ENCODE measurements at regions not wholly inside any gene's neighbourhood (a gene's known extent, or its start where the extent isn't known, plus 50 kb on each side); places are given as distances from the start of the nearest gene placed in this dataset.

GRCh38 chr10:21084700-21085099, 187.6 kb upstream of the NEBL start:
- Histone ChIP-seq H3K27me3 (ENCODE audit: insufficient read depth, low read length) (no peaks in the 10 kb centered on the region), H3K4me2 (ENCODE audit: insufficient read depth, low read length) (no peak overlapping the region), H3K36me3 (ENCODE audit: insufficient read depth, low read length) (no peaks in the 10 kb centered on the region), H3K4me1 (ENCODE audit: insufficient read depth, low read length) (no peaks in the 10 kb centered on the region), H3K4me3 (ENCODE audit: insufficient read depth, low read length) (no peak overlapping the region), H2AFZ (ENCODE audit: low read length) (no peak overlapping the region), H4K20me1 (ENCODE audit: insufficient read depth, low read length) (no peaks in the 10 kb centered on the region), H3K27ac (ENCODE audit: low read depth, low read length) (no peak overlapping the region), H3K79me2 (ENCODE audit: insufficient read depth, low read length) (no peaks in the 10 kb centered on the region), H3K9me3 (ENCODE audit: low read depth, low read length) (no peaks in the 10 kb centered on the region)
- DNase-seq (ENCODE audit: insufficient read length, low spot score, missing footprints) = no peak
- TF ChIP-seq, protein P1, sequence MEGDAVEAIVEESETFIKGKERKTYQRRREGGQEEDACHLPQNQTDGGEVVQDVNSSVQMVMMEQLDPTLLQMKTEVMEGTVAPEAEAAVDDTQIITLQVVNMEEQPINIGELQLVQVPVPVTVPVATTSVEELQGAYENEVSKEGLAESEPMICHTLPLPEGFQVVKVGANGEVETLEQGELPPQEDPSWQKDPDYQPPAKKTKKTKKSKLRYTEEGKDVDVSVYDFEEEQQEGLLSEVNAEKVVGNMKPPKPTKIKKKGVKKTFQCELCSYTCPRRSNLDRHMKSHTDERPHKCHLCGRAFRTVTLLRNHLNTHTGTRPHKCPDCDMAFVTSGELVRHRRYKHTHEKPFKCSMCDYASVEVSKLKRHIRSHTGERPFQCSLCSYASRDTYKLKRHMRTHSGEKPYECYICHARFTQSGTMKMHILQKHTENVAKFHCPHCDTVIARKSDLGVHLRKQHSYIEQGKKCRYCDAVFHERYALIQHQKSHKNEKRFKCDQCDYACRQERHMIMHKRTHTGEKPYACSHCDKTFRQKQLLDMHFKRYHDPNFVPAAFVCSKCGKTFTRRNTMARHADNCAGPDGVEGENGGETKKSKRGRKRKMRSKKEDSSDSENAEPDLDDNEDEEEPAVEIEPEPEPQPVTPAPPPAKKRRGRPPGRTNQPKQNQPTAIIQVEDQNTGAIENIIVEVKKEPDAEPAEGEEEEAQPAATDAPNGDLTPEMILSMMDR (IDR thresholded peaks at IDR 0.05; ENCODE audit: extremely low read depth, low read depth, low read length) = no peak

- Histone ChIP-seq H3K9me3 (ENCODE audit: low read depth, low read length) (no peaks in the 10 kb centered on the region), H4K20me1 (ENCODE audit: insufficient read depth, low read length) (no peaks in the 10 kb centered on the region), H3K36me3 (ENCODE audit: insufficient read depth, low read length) (no peaks in the 10 kb centered on the region), H3K4me3 (ENCODE audit: insufficient read depth, low read length) (no peak overlapping the region), H3K27ac (ENCODE audit: low read depth, low read length) (no peak overlapping the region), H3K79me2 (ENCODE audit: insufficient read depth, low read length) (no peaks in the 10 kb centered on the region), H3K27me3 (ENCODE audit: insufficient read depth, low read length) (no peaks in the 10 kb centered on the region), H3K4me2 (ENCODE audit: insufficient read depth, low read length) (no peak overlapping the region), H2AFZ (ENCODE audit: low read length) (no peak overlapping the region), H3K4me1 (ENCODE audit: insufficient read depth, low read length) (no peaks in the 10 kb centered on the region)
- TF ChIP-seq, protein P1 (IDR thresholded peaks at IDR 0.05; ENCODE audit: extremely low read depth, low read depth, low read length) = no peak
- DNase-seq (ENCODE audit: insufficient read length, low spot score, missing footprints) = no peak
Observed at GRCh38 chr10:21083861-21084260, 186.8 kb upstream of the NEBL start.

DNA sequence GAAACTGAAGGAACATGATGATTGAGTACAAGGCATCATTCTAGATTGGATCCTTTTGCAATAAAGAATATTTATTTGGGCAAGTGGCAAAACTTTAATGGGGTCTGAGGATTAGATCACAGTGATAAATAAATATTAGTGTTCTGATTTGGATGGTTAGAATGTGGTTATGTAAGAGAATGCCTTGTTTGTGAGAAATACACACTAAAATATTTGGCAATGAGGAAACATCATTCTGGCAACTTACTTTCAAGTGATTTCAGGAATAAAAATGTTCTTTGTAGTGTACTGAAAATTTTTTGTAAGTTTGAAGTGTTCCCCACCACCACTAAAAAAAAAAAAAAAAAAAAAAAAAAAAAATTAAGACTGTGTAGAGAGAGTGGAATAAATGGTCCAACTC, 185.1 kb upstream of the NEBL start:
- no peak overlapping the region for H3K27ac ChIP-seq (ENCODE audit: low read depth, low read length)
- H4K20me1 ChIP-seq (ENCODE audit: insufficient read depth, low read length) = no peaks in the 10 kb centered on the region
- H3K9me3 ChIP-seq (ENCODE audit: low read depth, low read length) = no peaks in the 10 kb centered on the region
- TF ChIP-seq, protein P1 (IDR thresholded peaks at IDR 0.05; ENCODE audit: extremely low read depth, low read depth, low read length) = no peak
- no peaks in the 10 kb centered on the region for H3K36me3 ChIP-seq (ENCODE audit: insufficient read depth, low read length)
- DNase-seq (ENCODE audit: insufficient read length, low spot score, missing footprints) = no peak
- no peaks in the 10 kb centered on the region for H3K79me2 ChIP-seq (ENCODE audit: insufficient read depth, low read length)
- H3K27me3 ChIP-seq (ENCODE audit: insufficient read depth, low read length) = no peaks in the 10 kb centered on the region
- no peaks in the 10 kb centered on the region for H3K4me1 ChIP-seq (ENCODE audit: insufficient read depth, low read length)
- no peak overlapping the region for H2AFZ ChIP-seq (ENCODE audit: low read length)
- no peak overlapping the region for H3K4me3 ChIP-seq (ENCODE audit: insufficient read depth, low read length)
- no peak overlapping the region for H3K4me2 ChIP-seq (ENCODE audit: insufficient read depth, low read length)

DNA sequence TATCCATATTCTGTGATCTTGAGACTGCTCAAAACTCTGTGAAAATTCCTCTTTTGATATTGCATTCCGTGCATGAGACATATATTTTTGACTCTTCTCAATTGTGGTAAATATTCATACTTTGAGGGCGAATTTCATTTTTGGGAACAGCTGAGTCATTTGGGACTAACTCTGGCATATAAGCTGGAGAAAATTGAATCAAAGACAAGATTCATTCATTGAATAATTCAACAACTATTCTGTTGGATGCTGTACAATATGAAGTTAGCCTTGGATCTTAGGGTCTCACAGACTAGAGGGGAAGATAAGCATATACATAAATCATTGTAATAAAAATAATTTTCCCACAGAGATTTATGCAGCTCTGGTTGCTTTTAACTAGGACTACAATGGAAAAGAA, 183.2 kb upstream of the NEBL start:
- no peak for DNase-seq (ENCODE audit: insufficient read length, low spot score, missing footprints)
- Histone ChIP-seq H3K27me3 (ENCODE audit: insufficient read depth, low read length) (no peaks in the 10 kb centered on the region), H2AFZ (ENCODE audit: low read length) (no peak overlapping the region), H3K4me3 (ENCODE audit: insufficient read depth, low read length) (no peak overlapping the region), H3K4me2 (ENCODE audit: insufficient read depth, low read length) (no peak overlapping the region), H4K20me1 (ENCODE audit: insufficient read depth, low read length) (no peaks in the 10 kb centered on the region), H3K79me2 (ENCODE audit: insufficient read depth, low read length) (no peaks in the 10 kb centered on the region), H3K36me3 (ENCODE audit: insufficient read depth, low read length) (no peaks in the 10 kb centered on the region), H3K27ac (ENCODE audit: low read depth, low read length) (no peak overlapping the region), H3K4me1 (ENCODE audit: insufficient read depth, low read length) (no peaks in the 10 kb centered on the region), H3K9me3 (ENCODE audit: low read depth, low read length) (no peaks in the 10 kb centered on the region)
- TF ChIP-seq, protein P1 (IDR thresholded peaks at IDR 0.05; ENCODE audit: extremely low read depth, low read depth, low read length) = no peak
